Activated B cell treated with CpG ODN at 0.5 μM for 24 hours (primary cell): ENCODE measurements at regions not wholly inside any gene's neighbourhood (a gene's known extent, or its start where the extent isn't known, plus 50 kb on each side); places are given as distances from the start of the nearest gene placed in this dataset.
"Not testable (repeated sequence)": the region's sequence is repeated elsewhere in the genome, so short reads cannot be mapped to it uniquely, and the experiment has no call there.

Experiments used
- ATAC-seq: fragments of 200-7000 bp; cut with Tn5 transposase; one replicate; pipeline ENCODE4 v1.10.0; 2021; ENCODE audit warnings: low read depth, mild to moderate bottlenecking, moderate library complexity
- CTCF ChIA-PET: fragments of 350-600 bp; sonication (Branson Sonifier 250); formaldehyde crosslinking; loops from one replicate; lab custom pipeline; 2021; ENCODE audit warnings: antibody characterized with exemption; lab: Charles Lee
- POLR2A ChIA-PET: fragments of 350-600 bp; sonication (Branson Sonifier 250); formaldehyde crosslinking; loops from one replicate; lab custom pipeline; 2021; ENCODE audit warnings: antibody characterized with exemption; lab: Charles Lee
- DNase-seq: peaks from one replicate; pipeline ENCODE4 v3.0.0; 2022
- H3K27ac Mint-ChIP-seq: one replicate; pipeline ENCODE4 v1.8.0; 2020; ENCODE audit warnings: mixed read lengths
- H3K27me3 Mint-ChIP-seq: one replicate; pipeline ENCODE4 v1.8.0; 2021; ENCODE audit warnings: mixed read lengths
- H3K36me3 Mint-ChIP-seq: one replicate; pipeline ENCODE4 v1.8.0; 2021; ENCODE audit warnings: low read depth, mixed read lengths
- H3K4me1 Mint-ChIP-seq: one replicate; pipeline ENCODE4 v1.8.0; 2021; ENCODE audit warnings: mixed read lengths
- H3K4me3 Mint-ChIP-seq: one replicate; pipeline ENCODE4 v1.8.0; 2020; ENCODE audit warnings: mild to moderate bottlenecking, mixed read lengths
- H3K9me3 Mint-ChIP-seq: one replicate; pipeline ENCODE4 v1.8.0; 2020; ENCODE audit warnings: mixed read lengths
- CTCF ChIP-seq: fragments of 200-600 bp; IDR thresholded peaks from one replicate; pipeline ENCODE4 v1.8.0; 2022; ENCODE audit warnings: antibody characterized with exemption, mild to moderate bottlenecking
- intact Hi-C: fragments of 100-400 bp; cut with micrococcal nuclease; formaldehyde crosslinking; loops from one replicate; pipeline ENCODE4 v1.15.1; 2024

- Mint-ChIP-seq H3K27ac (no peak overlapping the region), H3K4me1 (no peaks in the 10 kb centered on the region), H3K27me3 (peaks cover 19% of the 10 kb centered on the region), H3K36me3 (no peaks in the 10 kb centered on the region), H3K4me3 (no peak overlapping the region), H3K9me3 (no peaks in the 10 kb centered on the region)
- TF ChIP-seq CTCF, result no peak
- intact Hi-C loops, result no loop called here
- ChIA-PET POLR2A (no interaction called here), CTCF (no interaction called here)
- ATAC-seq (no peak), DNase-seq (no peak)
Measured at GRCh38 chr16:22699356-22699755, 114.6 kb upstream of the HS3ST2 start.

GRCh38 chr16:22705799-22706198, 108.2 kb upstream of the HS3ST2 start:
- POLR2A ChIA-PET, result no interaction called here
- H3K27ac Mint-ChIP-seq, result no peak overlapping the region
- no peaks in the 10 kb centered on the region for H3K36me3 Mint-ChIP-seq
- TF ChIP-seq CTCF, result no peak
- H3K9me3 Mint-ChIP-seq, result no peaks in the 10 kb centered on the region
- DNase-seq (no peak), ATAC-seq (no peak)
- H3K4me3 Mint-ChIP-seq, result no peak overlapping the region
- CTCF ChIA-PET, result interaction anchor here (0.8 kb wide), 1 partner anchor 21 kb away, joined by 3 read pairs; no protein-coding TSS in a partner anchor
- no peaks in the 10 kb centered on the region for H3K4me1 Mint-ChIP-seq
- H3K27me3 Mint-ChIP-seq, result peaks cover 8% of the 10 kb centered on the region
- intact Hi-C loops, result no loop called here

- ATAC-seq (no peak), DNase-seq (no peak)
- Mint-ChIP-seq H3K36me3 (peaks cover 2% of the 10 kb centered on the region), H3K9me3 (peaks cover 13% of the 10 kb centered on the region), H3K27ac (no peak overlapping the region), H3K4me3 (no peak overlapping the region), H3K4me1 (no peaks in the 10 kb centered on the region), H3K27me3 (peaks cover 9% of the 10 kb centered on the region)
- intact Hi-C loops, result no loop called here
- ChIA-PET POLR2A (no interaction called here), CTCF (no interaction called here)
- no peak for TF ChIP-seq CTCF
Measured at GRCh38 chr16:22710326-22710725, 103.6 kb upstream of the HS3ST2 start.

GRCh38 chr16:22711847-22712246, 102.1 kb upstream of the HS3ST2 start:
- H3K4me1 Mint-ChIP-seq, result no peaks in the 10 kb centered on the region
- peaks cover 2% of the 10 kb centered on the region for H3K36me3 Mint-ChIP-seq
- DNase-seq, result no peak
- ChIA-PET POLR2A (no interaction called here), CTCF (no interaction called here)
- ATAC-seq, result no peak
- H3K9me3 Mint-ChIP-seq, result peaks cover 13% of the 10 kb centered on the region
- peaks cover 12% of the 10 kb centered on the region for H3K27me3 Mint-ChIP-seq
- TF ChIP-seq CTCF, result no peak
- intact Hi-C loops, result no loop called here
- no peak overlapping the region for H3K4me3 Mint-ChIP-seq
- no peak overlapping the region for H3K27ac Mint-ChIP-seq

GRCh38 chr16:22712471-22712870, 101.5 kb upstream of the HS3ST2 start:
- Mint-ChIP-seq H3K27me3 (peaks cover 12% of the 10 kb centered on the region), H3K36me3 (peaks cover 2% of the 10 kb centered on the region), H3K4me3 (no peak overlapping the region), H3K9me3 (peaks cover 13% of the 10 kb centered on the region), H3K4me1 (no peaks in the 10 kb centered on the region), H3K27ac (no peak overlapping the region)
- no peak for ATAC-seq
- intact Hi-C loops, result no loop called here
- ChIA-PET CTCF (no interaction called here), POLR2A (no interaction called here)
- no peak for DNase-seq
- TF ChIP-seq CTCF, result no peak

- ATAC-seq, H3K4me3 Mint-ChIP-seq, H3K4me1 Mint-ChIP-seq, CTCF ChIA-PET, POLR2A ChIA-PET, H3K27ac Mint-ChIP-seq, H3K36me3 Mint-ChIP-seq, intact Hi-C loops, DNase-seq, H3K9me3 Mint-ChIP-seq: not testable (repeated sequence)
- peaks cover 17% of the 10 kb centered on the region for H3K27me3 Mint-ChIP-seq
Measured at GRCh38 chr16:22718598-22718997, 95.4 kb upstream of the HS3ST2 start.
